ENCODE measurements at regions not wholly inside any gene's neighbourhood (a gene's known extent, or its start where the extent isn't known, plus 50 kb on each side); places are given as distances from the start of the nearest gene placed in this dataset.

GRCh38 chr2:12513339-12513738 is 203.4 kb upstream of the TRIB2 start:
- TF ChIP-seq CTCF (IDR thresholded peaks at IDR 0.05) (no peak), POLR2A (IDR thresholded peaks at IDR 0.05) (no peak)

Data from right lobe of liver (tissue), 4 donors.